ENCODE measurements at regions not wholly inside any gene's neighbourhood (a gene's known extent, or its start where the extent isn't known, plus 50 kb on each side); places are given as distances from the start of the nearest gene placed in this dataset.

GRCh38 chr16:9311303-9311954 is 220.0 kb downstream of the HAPSTR1 start:
- no peak for TF ChIP-seq CTCF (IDR thresholded peaks at IDR 0.05; ENCODE audit: low read depth, low read length, missing control alignments)
- DNase-seq (ENCODE audit: extremely low read depth, low read depth) = no peak
- H3K4me3 ChIP-seq (replicated peaks; ENCODE audit: low read depth, low read length) = no peak overlapping the region

- no peak overlapping the region for H3K4me3 ChIP-seq (replicated peaks; ENCODE audit: low read depth, low read length)
- no peak for DNase-seq (ENCODE audit: extremely low read depth, low read depth)
- no peak for TF ChIP-seq CTCF (IDR thresholded peaks at IDR 0.05; ENCODE audit: low read depth, low read length, missing control alignments)
These were observed 224.6 kb downstream of the HAPSTR1 start for GRCh38 chr16:9316008-9316407.

DNA sequence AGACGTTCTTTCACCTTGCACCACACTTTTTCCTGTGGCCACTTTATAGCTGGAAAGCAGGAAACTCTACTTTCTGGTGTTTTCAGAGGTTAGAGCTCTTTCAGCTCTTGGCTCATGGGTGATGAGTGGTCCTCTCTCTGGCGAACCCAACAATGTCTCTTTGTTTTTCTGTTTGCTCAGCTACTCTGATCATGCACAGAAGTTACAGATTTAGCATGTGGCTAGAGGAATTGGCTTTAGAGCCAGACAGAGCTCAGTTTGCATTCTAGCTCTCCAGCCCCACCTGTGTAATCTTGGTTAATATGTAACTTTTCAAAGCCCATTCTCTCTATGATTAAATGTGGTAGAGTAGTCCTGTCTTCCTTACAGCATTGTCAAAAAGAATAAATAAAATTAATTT is 225.2 kb downstream of the HAPSTR1 start:
- H3K4me3 ChIP-seq (replicated peaks; ENCODE audit: low read depth, low read length) = no peak overlapping the region
- no peak for TF ChIP-seq CTCF (IDR thresholded peaks at IDR 0.05; ENCODE audit: low read depth, low read length, missing control alignments)
- no peak for DNase-seq (ENCODE audit: extremely low read depth, low read depth)

GRCh38 chr16:9318764-9319163 is 227.3 kb downstream of the HAPSTR1 start:
- H3K4me3 ChIP-seq (replicated peaks; ENCODE audit: low read depth, low read length) = no peak overlapping the region
- no peak for TF ChIP-seq CTCF (IDR thresholded peaks at IDR 0.05; ENCODE audit: low read depth, low read length, missing control alignments)
- DNase-seq (ENCODE audit: extremely low read depth, low read depth) = no peak

GRCh38 chr16:9322769-9323168 is 231.3 kb downstream of the HAPSTR1 start:
- no peak overlapping the region for H3K4me3 ChIP-seq (replicated peaks; ENCODE audit: low read depth, low read length)
- no peak for DNase-seq (ENCODE audit: extremely low read depth, low read depth)
- TF ChIP-seq CTCF (IDR thresholded peaks at IDR 0.05; ENCODE audit: low read depth, low read length, missing control alignments) = no peak

DNA sequence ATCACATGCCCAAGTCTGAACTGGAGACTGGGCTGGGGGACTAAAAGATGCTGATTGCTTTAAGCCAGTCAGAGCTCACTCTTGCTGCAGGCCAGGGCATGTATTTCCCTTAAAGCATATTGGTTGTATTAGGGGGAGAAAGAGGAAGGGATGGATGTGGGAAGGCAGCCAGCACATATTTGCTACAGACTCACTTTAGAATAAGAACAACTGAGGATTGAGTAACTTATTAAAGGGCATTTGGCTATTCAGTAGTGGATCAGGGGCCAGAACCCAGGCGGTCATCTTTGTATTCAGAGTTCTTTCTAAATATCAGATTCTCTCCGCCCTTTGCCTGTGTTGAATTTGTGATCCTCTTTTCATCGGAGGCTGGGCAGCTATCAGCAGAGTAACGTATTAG is 231.7 kb downstream of the HAPSTR1 start:
- H3K4me3 ChIP-seq (replicated peaks; ENCODE audit: low read depth, low read length) = no peak overlapping the region
- DNase-seq (ENCODE audit: extremely low read depth, low read depth) = no peak
- no peak for TF ChIP-seq CTCF (IDR thresholded peaks at IDR 0.05; ENCODE audit: low read depth, low read length, missing control alignments)

DNA sequence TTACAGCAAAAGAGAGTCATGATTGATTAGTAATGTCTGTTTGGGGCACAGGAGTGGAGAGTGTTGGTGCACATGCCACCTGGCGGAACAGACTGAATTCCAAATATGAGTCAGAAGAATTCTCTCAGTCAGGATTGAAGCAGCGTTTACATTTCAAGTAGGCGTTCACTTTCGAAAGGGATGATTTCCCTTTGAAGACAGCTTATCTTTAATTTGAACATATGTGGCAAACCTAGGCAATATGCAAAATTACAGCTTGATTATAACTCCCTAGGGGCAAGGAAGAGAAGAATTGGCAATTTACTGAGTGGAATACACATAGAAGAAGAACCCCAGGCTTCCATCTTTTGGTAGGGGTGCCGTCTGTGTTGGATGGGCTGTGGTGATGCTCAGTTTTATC is 235.8 kb downstream of the HAPSTR1 start:
- TF ChIP-seq CTCF (IDR thresholded peaks at IDR 0.05; ENCODE audit: low read depth, low read length, missing control alignments) = no peak
- no peak for DNase-seq (ENCODE audit: extremely low read depth, low read depth)
- H3K4me3 ChIP-seq (replicated peaks; ENCODE audit: low read depth, low read length) = no peak overlapping the region
